KMS-11 (cell line): ENCODE measurements at regions not wholly inside any gene's neighbourhood (a gene's known extent, or its start where the extent isn't known, plus 50 kb on each side); places are given as distances from the start of the nearest gene placed in this dataset.

Experiments
- H2AFZ ChIP-seq: fragments of 200-600 bp; sonication (generic); 2 replicates; pipeline ENCODE4 v1.6.1; 2016; ENCODE audit warnings: antibody characterized with exemption, mixed run types, low read depth
- H3K27ac ChIP-seq: fragments of 200-600 bp; sonication (generic); 2 replicates; pipeline ENCODE4 v1.6.1; 2016; ENCODE audit warnings: mild to moderate bottlenecking, mixed run types
- H3K27me3 ChIP-seq: fragments of 200-600 bp; sonication (generic); 2 replicates; pipeline ENCODE4 v1.6.1; 2017; ENCODE audit warnings: mild to moderate bottlenecking, low read depth, mixed run types, moderate library complexity; ENCODE audit not compliant: insufficient read depth
- H3K36me3 ChIP-seq: fragments of 200-600 bp; sonication (generic); 2 replicates; pipeline ENCODE4 v1.6.1; 2017; ENCODE audit warnings: mild to moderate bottlenecking, mixed run types; ENCODE audit not compliant: insufficient read depth
- H3K4me1 ChIP-seq: fragments of 200-600 bp; sonication (generic); 2 replicates; pipeline ENCODE4 v1.6.1; 2016; ENCODE audit warnings: mild to moderate bottlenecking, low read depth, mixed run types; ENCODE audit not compliant: poor library complexity, severe bottlenecking
- H3K4me2 ChIP-seq: fragments of 200-600 bp; sonication (generic); 2 replicates; pipeline ENCODE4 v1.7.0; 2016; ENCODE audit warnings: mild to moderate bottlenecking, mixed run types
- H3K4me3 ChIP-seq: fragments of 200-600 bp; sonication (generic); IDR thresholded peaks from 2 replicates; pipeline ENCODE4 v1.6.1; 2017; ENCODE audit warnings: low read depth, low read length, mixed read lengths; ENCODE audit not compliant: insufficient read depth
- H3K79me2 ChIP-seq: fragments of 200-600 bp; sonication (generic); 2 replicates; pipeline ENCODE4 v1.6.1; 2016; ENCODE audit warnings: low read depth, mixed run types; ENCODE audit not compliant: insufficient read depth
- H3K9ac ChIP-seq: fragments of 200-600 bp; sonication (generic); 2 replicates; pipeline ENCODE4 v1.6.1; 2016; ENCODE audit warnings: mild to moderate bottlenecking, mixed run types
- H4K20me1 ChIP-seq: fragments of 200-600 bp; sonication (generic); 2 replicates; pipeline ENCODE4 v1.6.1; 2016; ENCODE audit warnings: mild to moderate bottlenecking, mixed run types; ENCODE audit not compliant: insufficient read depth
- TF ChIP-seq, protein P1 (sequence below): fragments of 200-600 bp; sonication (generic); conservative IDR thresholded peaks from 2 replicates; pipeline ENCODE4 v1.6.1; 2017; ENCODE audit warnings: low read depth, mild to moderate bottlenecking, antibody characterized with exemption, low read length, moderate library complexity, mixed read lengths

DNA sequence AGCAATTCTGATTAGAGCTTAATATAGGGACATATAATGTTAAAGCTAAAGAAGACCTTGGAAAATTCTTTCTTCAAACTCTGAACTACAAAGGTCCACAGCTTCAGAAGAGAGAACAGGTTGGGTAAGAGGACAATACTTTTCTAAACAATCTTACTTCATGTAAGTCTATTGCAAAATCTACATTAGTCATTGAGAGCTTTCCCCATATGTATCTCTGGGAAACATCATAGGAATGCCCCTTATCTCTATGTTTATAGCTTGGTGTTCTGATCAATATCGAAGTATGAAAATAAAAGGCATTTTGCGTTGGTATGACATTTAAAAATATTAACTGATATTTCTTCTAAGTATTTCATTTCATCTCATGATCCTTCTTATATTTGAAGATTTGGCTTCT is 962.6 kb downstream of the AACS start:
- TF ChIP-seq, protein P1, sequence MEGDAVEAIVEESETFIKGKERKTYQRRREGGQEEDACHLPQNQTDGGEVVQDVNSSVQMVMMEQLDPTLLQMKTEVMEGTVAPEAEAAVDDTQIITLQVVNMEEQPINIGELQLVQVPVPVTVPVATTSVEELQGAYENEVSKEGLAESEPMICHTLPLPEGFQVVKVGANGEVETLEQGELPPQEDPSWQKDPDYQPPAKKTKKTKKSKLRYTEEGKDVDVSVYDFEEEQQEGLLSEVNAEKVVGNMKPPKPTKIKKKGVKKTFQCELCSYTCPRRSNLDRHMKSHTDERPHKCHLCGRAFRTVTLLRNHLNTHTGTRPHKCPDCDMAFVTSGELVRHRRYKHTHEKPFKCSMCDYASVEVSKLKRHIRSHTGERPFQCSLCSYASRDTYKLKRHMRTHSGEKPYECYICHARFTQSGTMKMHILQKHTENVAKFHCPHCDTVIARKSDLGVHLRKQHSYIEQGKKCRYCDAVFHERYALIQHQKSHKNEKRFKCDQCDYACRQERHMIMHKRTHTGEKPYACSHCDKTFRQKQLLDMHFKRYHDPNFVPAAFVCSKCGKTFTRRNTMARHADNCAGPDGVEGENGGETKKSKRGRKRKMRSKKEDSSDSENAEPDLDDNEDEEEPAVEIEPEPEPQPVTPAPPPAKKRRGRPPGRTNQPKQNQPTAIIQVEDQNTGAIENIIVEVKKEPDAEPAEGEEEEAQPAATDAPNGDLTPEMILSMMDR, result no peak
- H3K79me2 ChIP-seq, result no peaks in the 10 kb centered on the region
- no peak overlapping the region for H2AFZ ChIP-seq
- no peaks in the 10 kb centered on the region for H3K27me3 ChIP-seq
- no peaks in the 10 kb centered on the region for H3K4me1 ChIP-seq
- no peak overlapping the region for H3K4me2 ChIP-seq
- H3K27ac ChIP-seq, result no peak overlapping the region
- H4K20me1 ChIP-seq, result no peaks in the 10 kb centered on the region
- no peak overlapping the region for H3K4me3 ChIP-seq
- H3K36me3 ChIP-seq, result no peaks in the 10 kb centered on the region
- no peak overlapping the region for H3K9ac ChIP-seq

DNA sequence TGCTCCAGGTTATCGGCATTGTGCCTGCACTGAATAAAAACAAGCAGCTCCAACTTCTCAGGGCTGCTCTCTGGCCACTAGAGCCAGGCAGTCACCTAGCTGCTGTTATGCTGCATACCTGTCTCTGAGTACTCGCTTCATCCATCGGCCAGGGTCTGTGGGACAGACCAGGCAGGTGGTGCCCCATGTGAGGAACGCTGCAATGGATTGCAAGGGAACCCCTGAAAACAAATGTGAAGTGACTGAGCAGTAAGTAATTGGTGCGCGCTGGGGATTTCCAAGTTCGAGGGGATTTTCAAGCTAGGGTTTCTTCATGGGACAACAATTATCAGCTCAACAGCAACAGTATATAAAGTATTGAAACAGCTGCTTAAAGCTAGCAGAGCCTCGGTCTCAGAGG is 965.3 kb downstream of the AACS start:
- no peak overlapping the region for H3K27ac ChIP-seq
- H4K20me1 ChIP-seq, result no peaks in the 10 kb centered on the region
- no peaks in the 10 kb centered on the region for H3K27me3 ChIP-seq
- no peaks in the 10 kb centered on the region for H3K79me2 ChIP-seq
- no peak overlapping the region for H2AFZ ChIP-seq
- H3K36me3 ChIP-seq, result no peaks in the 10 kb centered on the region
- no peaks in the 10 kb centered on the region for H3K4me1 ChIP-seq
- H3K9ac ChIP-seq, result no peak overlapping the region
- H3K4me2 ChIP-seq, result no peak overlapping the region
- TF ChIP-seq, protein P1, result no peak
- no peak overlapping the region for H3K4me3 ChIP-seq

DNA sequence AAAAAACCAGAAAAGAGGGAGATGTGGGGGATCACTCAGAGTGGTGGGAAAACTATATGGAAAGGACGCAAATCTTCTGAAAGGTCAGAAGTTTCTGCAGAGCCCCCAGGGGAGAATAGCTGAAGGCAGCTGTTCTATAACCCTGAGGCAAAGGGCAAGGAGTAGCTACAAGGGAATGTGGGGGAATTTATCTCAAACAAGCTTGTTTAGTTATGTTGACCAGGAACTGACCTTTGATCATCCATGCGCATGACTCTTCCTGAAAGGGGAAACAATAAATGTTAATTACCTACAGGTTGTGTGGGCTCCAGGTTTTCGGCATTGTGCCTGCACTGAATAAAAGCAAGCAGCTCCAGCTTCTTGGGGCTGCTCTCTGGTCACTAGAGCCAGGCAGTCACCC is 968.5 kb downstream of the AACS start:
- Histone ChIP-seq H3K4me2 (no peak overlapping the region), H3K79me2 (no peaks in the 10 kb centered on the region), H3K36me3 (no peaks in the 10 kb centered on the region), H3K4me3 (no peak overlapping the region), H3K27ac (no peak overlapping the region), H4K20me1 (no peaks in the 10 kb centered on the region), H3K4me1 (peaks cover 2% of the 10 kb centered on the region), H3K9ac (no peak overlapping the region), H2AFZ (no peak overlapping the region), H3K27me3 (no peaks in the 10 kb centered on the region)
- TF ChIP-seq, protein P1, result no peak

DNA sequence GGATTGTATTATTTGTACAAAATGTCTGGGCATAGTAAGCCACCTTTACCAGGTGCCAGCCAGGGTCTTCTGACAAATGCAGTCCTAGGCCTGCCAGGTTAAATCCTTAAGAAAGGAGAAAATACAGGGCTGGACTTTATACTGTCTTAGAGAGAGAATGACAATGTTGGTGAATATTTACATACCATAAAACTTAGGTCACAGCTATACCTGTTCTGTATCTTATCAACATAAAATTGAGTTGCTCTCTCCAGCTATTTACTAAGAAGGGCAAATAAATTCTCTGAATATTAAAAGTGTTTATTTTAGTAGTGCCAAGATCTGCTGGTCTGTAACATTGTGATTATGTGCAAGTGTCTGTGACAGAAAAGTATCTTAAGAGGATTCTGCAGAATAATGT is 971.1 kb downstream of the AACS start:
- Histone ChIP-seq H3K4me1 (peaks cover 4% of the 10 kb centered on the region), H4K20me1 (no peaks in the 10 kb centered on the region), H3K27ac (no peak overlapping the region), H3K36me3 (no peaks in the 10 kb centered on the region), H3K9ac (no peak overlapping the region), H3K4me3 (no peak overlapping the region), H3K27me3 (no peaks in the 10 kb centered on the region), H3K4me2 (no peak overlapping the region), H2AFZ (no peak overlapping the region), H3K79me2 (no peaks in the 10 kb centered on the region)
- TF ChIP-seq, protein P1, result no peak

DNA sequence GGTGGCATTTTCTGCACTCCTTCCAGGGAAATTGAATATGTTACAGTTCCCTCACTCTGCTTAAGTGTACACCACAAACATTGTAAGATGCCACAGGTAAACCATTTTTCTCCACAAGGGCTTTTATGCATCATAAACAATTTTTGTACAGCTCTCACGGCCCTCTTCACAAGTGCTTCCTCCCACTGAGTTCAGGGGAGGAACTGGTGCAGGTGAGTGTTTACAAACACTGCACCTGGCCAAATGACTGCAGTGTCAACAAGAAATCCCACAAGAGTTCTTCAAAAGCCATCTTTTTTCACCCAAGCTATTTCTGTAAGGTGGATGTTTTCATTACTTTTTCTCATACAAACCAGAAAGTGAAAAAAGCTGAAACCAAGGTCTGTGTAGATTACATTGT is 973.2 kb downstream of the AACS start:
- no peak overlapping the region for H3K4me2 ChIP-seq
- TF ChIP-seq, protein P1, result no peak

More for the DNA sequence above, 973.2 kb downstream of the AACS start:
- Histone ChIP-seq H3K36me3 (no peaks in the 10 kb centered on the region), H3K79me2 (no peaks in the 10 kb centered on the region), H3K27me3 (no peaks in the 10 kb centered on the region), H4K20me1 (no peaks in the 10 kb centered on the region), H3K4me3 (no peak overlapping the region), H3K9ac (no peak overlapping the region), H3K27ac (no peak overlapping the region), H2AFZ (no peak overlapping the region), H3K4me1 (peaks cover 4% of the 10 kb centered on the region)
